Stimulated activated CD4-positive, alpha-beta T cell treated with anti-CD3 and anti-CD28 coated beads, Interleukin-4, amount 100 ng/mL, for 48 hours (primary cell): ENCODE measurements at regions not wholly inside any gene's neighbourhood (a gene's known extent, or its start where the extent isn't known, plus 50 kb on each side); places are given as distances from the start of the nearest gene placed in this dataset.

ENCODE experiments used
- DNase-seq, 2 donors: peaks; one replicate each; pipeline ENCODE4 v3.0.0-alpha.2; 2020; ENCODE audit warnings: low read depth in 2 of 2

GRCh38 chr15:35771746-35772442, 225.9 kb upstream of the DPH6 start:
- no peak for DNase-seq

- DNase-seq: no peak
Measured at GRCh38 chr15:35774653-35775052, 228.7 kb upstream of the DPH6 start.

- no peak for DNase-seq
Measured at GRCh38 chr15:35775471-35775870, 229.5 kb upstream of the DPH6 start.

- DNase-seq: no peak
Measured at GRCh38 chr15:35777061-35777460, 231.1 kb upstream of the DPH6 start.

- DNase-seq: no peak
Measured at GRCh38 chr15:35783203-35783602, 237.2 kb upstream of the DPH6 start.

GRCh38 chr15:35784745-35785144, 238.8 kb upstream of the DPH6 start:
- no peak for DNase-seq

- DNase-seq: no peak
Measured at GRCh38 chr15:35810007-35810406, 264.0 kb upstream of the DPH6 start.

- no peak for DNase-seq
Measured at GRCh38 chr15:35813573-35813972, 267.6 kb upstream of the DPH6 start.

- DNase-seq: no peak
Measured at GRCh38 chr15:35818846-35819245, 272.9 kb upstream of the DPH6 start.

GRCh38 chr15:35822153-35822552, 276.2 kb upstream of the DPH6 start:
- no peak for DNase-seq

- DNase-seq: no peak
Measured at GRCh38 chr15:35827141-35827540, 281.2 kb upstream of the DPH6 start.

- no peak for DNase-seq
Measured at GRCh38 chr15:35827911-35828310, 281.9 kb upstream of the DPH6 start.

GRCh38 chr15:35833581-35833980, 287.6 kb upstream of the DPH6 start:
- DNase-seq: no peak

GRCh38 chr15:35834216-35834830, 288.4 kb upstream of the DPH6 start:
- no peak for DNase-seq

GRCh38 chr15:35834866-35835265, 288.9 kb upstream of the DPH6 start:
- DNase-seq: no peak

GRCh38 chr15:35838424-35839111, 292.6 kb upstream of the DPH6 start:
- no peak for DNase-seq

- DNase-seq: no peak
Measured at GRCh38 chr15:35842631-35843030, 296.7 kb upstream of the DPH6 start.

GRCh38 chr15:35843498-35843897, 297.5 kb upstream of the DPH6 start:
- no peak for DNase-seq

GRCh38 chr15:35850284-35850683, 304.3 kb upstream of the DPH6 start:
- no peak for DNase-seq

GRCh38 chr15:35851491-35851890, 305.5 kb upstream of the DPH6 start:
- no peak for DNase-seq

GRCh38 chr15:35852818-35853624, 307.1 kb upstream of the DPH6 start:
- no peak for DNase-seq

GRCh38 chr15:35854316-35854715, 308.4 kb upstream of the DPH6 start:
- no peak for DNase-seq
